ENCODE measurements at regions not wholly inside any gene's neighbourhood (a gene's known extent, or its start where the extent isn't known, plus 50 kb on each side); places are given as distances from the start of the nearest gene placed in this dataset.

GRCh38 chr1:58290685-58291372, 255.7 kb downstream of the OMA1 start:
- H3K4me3 ChIP-seq (replicated peaks; ENCODE audit: low read depth, low read length), result no peak overlapping the region
- no peak for TF ChIP-seq CTCF (IDR thresholded peaks at IDR 0.05; ENCODE audit: low read depth, low read length, missing control alignments)
- peak; percentile 25 for DNase-seq (ENCODE audit: extremely low read depth, low read depth)

GRCh38 chr1:58288624-58289142, 257.8 kb downstream of the OMA1 start:
- H3K4me3 ChIP-seq (replicated peaks; ENCODE audit: low read depth, low read length), result no peak overlapping the region
- no peak for DNase-seq (ENCODE audit: extremely low read depth, low read depth)

GRCh38 chr1:58287894-58288623, 258.5 kb downstream of the OMA1 start:
- no peak for DNase-seq (ENCODE audit: extremely low read depth, low read depth)
- no peak overlapping the region for H3K4me3 ChIP-seq (replicated peaks; ENCODE audit: low read depth, low read length)
- no peak for TF ChIP-seq CTCF (IDR thresholded peaks at IDR 0.05; ENCODE audit: low read depth, low read length, missing control alignments)

More at GRCh38 chr1:58288624-58289142, 257.8 kb downstream of the OMA1 start:
- no peak for TF ChIP-seq CTCF (IDR thresholded peaks at IDR 0.05; ENCODE audit: low read depth, low read length, missing control alignments)

- no peak overlapping the region for H3K4me3 ChIP-seq (replicated peaks; ENCODE audit: low read depth, low read length)
- TF ChIP-seq CTCF (IDR thresholded peaks at IDR 0.05; ENCODE audit: low read depth, low read length, missing control alignments), result no peak
- no peak for DNase-seq (ENCODE audit: extremely low read depth, low read depth)
Measured at GRCh38 chr1:58284225-58284510, 262.4 kb downstream of the OMA1 start.

- no peak for DNase-seq (ENCODE audit: extremely low read depth, low read depth)
- H3K4me3 ChIP-seq (replicated peaks; ENCODE audit: low read depth, low read length), result no peak overlapping the region
- no peak for TF ChIP-seq CTCF (IDR thresholded peaks at IDR 0.05; ENCODE audit: low read depth, low read length, missing control alignments)
Measured at GRCh38 chr1:58283388-58284224, 262.9 kb downstream of the OMA1 start.

GRCh38 chr1:58282623-58283387, 263.7 kb downstream of the OMA1 start:
- H3K4me3 ChIP-seq (replicated peaks; ENCODE audit: low read depth, low read length), result no peak overlapping the region
- no peak for TF ChIP-seq CTCF (IDR thresholded peaks at IDR 0.05; ENCODE audit: low read depth, low read length, missing control alignments)
- no peak for DNase-seq (ENCODE audit: extremely low read depth, low read depth)

Measured in HFF-Myc (cell line).